Panc1 (cell line): ENCODE measurements at regions not wholly inside any gene's neighbourhood (a gene's known extent, or its start where the extent isn't known, plus 50 kb on each side); places are given as distances from the start of the nearest gene placed in this dataset.

ENCODE experiments used
- REST ChIP-seq, 2 experiments: IDR thresholded peaks; 2 replicates each; pipeline ENCODE4 v1.6.1; 2011 to 2012; ENCODE audit warnings: low read depth in 2 of 2, control low read depth in 1 of 2, low read length in 1 of 2, mild to moderate bottlenecking in 1 of 2, moderate library complexity in 1 of 2; ENCODE audit not compliant: insufficient read depth in 1 of 2
- TCF7L2 ChIP-seq: IDR thresholded peaks from 2 replicates; pipeline ENCODE4 v1.6.1; 2011; ENCODE audit warnings: mild to moderate bottlenecking, low read depth, low read length, inconsistent platforms
- TF ChIP-seq, protein P1 (sequence below): fragments of 450-650 bp; IDR thresholded peaks from 2 replicates; pipeline ENCODE4 v1.5.1; 2017; ENCODE audit warnings: mild to moderate bottlenecking

DNA sequence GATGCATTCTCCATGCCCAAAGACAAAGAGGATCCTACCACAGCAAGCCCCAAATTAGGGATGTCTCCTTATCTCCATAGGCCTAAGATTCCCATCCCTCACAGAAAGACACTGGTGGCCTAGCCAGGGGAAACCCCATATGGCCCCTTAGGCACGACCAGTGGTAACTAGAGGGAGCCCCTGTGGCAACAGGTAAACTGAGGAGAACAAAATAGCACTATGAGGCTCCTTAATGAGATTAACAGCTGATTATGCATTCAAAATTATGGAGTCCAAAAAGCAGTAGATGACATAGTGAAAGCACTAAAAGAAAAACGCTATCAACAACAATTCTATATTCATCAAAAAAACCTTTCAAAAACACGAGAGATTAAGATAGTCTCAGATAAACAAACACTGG lies 234.0 kb downstream of the DIRAS2 start:
- TF ChIP-seq, protein P1, sequence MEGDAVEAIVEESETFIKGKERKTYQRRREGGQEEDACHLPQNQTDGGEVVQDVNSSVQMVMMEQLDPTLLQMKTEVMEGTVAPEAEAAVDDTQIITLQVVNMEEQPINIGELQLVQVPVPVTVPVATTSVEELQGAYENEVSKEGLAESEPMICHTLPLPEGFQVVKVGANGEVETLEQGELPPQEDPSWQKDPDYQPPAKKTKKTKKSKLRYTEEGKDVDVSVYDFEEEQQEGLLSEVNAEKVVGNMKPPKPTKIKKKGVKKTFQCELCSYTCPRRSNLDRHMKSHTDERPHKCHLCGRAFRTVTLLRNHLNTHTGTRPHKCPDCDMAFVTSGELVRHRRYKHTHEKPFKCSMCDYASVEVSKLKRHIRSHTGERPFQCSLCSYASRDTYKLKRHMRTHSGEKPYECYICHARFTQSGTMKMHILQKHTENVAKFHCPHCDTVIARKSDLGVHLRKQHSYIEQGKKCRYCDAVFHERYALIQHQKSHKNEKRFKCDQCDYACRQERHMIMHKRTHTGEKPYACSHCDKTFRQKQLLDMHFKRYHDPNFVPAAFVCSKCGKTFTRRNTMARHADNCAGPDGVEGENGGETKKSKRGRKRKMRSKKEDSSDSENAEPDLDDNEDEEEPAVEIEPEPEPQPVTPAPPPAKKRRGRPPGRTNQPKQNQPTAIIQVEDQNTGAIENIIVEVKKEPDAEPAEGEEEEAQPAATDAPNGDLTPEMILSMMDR: no peak
- TF ChIP-seq REST (IDR thresholded peaks at IDR 0.05; ENCODE audit: insufficient read depth in 1 of 2, low read depth in 2 of 2, low read length in 1 of 2): no peak
- no peak for TF ChIP-seq TCF7L2
